PC-9 (cell line): ENCODE measurements at regions not wholly inside any gene's neighbourhood (a gene's known extent, or its start where the extent isn't known, plus 50 kb on each side); places are given as distances from the start of the nearest gene placed in this dataset.

Source experiments
- EZH2 ChIP-seq: fragments of 200-600 bp; sonication (generic); IDR thresholded peaks from 2 replicates; pipeline ENCODE4 v1.8.0; 2017; ENCODE audit warnings: antibody characterized with exemption, low read depth
- TF ChIP-seq, protein P1 (sequence below): fragments of 200-600 bp; sonication (generic); conservative IDR thresholded peaks from 2 replicates; pipeline ENCODE4 v1.6.1; 2017; ENCODE audit warnings: mixed run types, antibody characterized with exemption, mild to moderate bottlenecking, moderate library complexity

- TF ChIP-seq, protein P1, sequence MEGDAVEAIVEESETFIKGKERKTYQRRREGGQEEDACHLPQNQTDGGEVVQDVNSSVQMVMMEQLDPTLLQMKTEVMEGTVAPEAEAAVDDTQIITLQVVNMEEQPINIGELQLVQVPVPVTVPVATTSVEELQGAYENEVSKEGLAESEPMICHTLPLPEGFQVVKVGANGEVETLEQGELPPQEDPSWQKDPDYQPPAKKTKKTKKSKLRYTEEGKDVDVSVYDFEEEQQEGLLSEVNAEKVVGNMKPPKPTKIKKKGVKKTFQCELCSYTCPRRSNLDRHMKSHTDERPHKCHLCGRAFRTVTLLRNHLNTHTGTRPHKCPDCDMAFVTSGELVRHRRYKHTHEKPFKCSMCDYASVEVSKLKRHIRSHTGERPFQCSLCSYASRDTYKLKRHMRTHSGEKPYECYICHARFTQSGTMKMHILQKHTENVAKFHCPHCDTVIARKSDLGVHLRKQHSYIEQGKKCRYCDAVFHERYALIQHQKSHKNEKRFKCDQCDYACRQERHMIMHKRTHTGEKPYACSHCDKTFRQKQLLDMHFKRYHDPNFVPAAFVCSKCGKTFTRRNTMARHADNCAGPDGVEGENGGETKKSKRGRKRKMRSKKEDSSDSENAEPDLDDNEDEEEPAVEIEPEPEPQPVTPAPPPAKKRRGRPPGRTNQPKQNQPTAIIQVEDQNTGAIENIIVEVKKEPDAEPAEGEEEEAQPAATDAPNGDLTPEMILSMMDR = no peak
- TF ChIP-seq EZH2 = no peak
Measured at GRCh38 chr5:89106480-89106879, 223.5 kb upstream of the MEF2C start.
